ENCODE measurements at regions not wholly inside any gene's neighbourhood (a gene's known extent, or its start where the extent isn't known, plus 50 kb on each side); places are given as distances from the start of the nearest gene placed in this dataset.

DNA sequence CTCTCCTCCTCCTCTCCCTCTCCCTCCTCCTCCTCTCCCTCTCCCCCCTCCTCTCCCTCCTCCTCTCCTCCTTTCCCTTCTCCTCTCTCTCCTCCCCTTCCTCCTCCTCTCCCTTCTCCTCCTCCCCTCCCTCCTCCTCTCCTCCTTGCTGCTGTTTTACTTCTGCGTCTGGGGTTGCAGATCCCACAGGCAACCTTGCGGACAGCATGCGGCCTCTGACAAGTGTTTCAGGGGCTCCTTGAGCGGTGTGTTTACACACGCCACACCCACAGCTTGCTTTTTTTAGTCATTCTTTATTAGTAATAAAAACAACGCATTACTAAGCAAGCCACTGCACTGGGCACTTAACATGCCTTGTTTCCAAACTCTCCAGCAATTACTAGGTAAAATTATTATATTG is 81.9 kb downstream of the TFAP2C start:
- no peak for TF ChIP-seq POLR2A (IDR thresholded peaks at IDR 0.05)
- TF ChIP-seq, protein P1, sequence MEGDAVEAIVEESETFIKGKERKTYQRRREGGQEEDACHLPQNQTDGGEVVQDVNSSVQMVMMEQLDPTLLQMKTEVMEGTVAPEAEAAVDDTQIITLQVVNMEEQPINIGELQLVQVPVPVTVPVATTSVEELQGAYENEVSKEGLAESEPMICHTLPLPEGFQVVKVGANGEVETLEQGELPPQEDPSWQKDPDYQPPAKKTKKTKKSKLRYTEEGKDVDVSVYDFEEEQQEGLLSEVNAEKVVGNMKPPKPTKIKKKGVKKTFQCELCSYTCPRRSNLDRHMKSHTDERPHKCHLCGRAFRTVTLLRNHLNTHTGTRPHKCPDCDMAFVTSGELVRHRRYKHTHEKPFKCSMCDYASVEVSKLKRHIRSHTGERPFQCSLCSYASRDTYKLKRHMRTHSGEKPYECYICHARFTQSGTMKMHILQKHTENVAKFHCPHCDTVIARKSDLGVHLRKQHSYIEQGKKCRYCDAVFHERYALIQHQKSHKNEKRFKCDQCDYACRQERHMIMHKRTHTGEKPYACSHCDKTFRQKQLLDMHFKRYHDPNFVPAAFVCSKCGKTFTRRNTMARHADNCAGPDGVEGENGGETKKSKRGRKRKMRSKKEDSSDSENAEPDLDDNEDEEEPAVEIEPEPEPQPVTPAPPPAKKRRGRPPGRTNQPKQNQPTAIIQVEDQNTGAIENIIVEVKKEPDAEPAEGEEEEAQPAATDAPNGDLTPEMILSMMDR (IDR thresholded peaks at IDR 0.05) = no peak

Data from vagina (tissue), 2 donors.